ENCODE measurements at regions not wholly inside any gene's neighbourhood (a gene's known extent, or its start where the extent isn't known, plus 50 kb on each side); places are given as distances from the start of the nearest gene placed in this dataset.

DNA sequence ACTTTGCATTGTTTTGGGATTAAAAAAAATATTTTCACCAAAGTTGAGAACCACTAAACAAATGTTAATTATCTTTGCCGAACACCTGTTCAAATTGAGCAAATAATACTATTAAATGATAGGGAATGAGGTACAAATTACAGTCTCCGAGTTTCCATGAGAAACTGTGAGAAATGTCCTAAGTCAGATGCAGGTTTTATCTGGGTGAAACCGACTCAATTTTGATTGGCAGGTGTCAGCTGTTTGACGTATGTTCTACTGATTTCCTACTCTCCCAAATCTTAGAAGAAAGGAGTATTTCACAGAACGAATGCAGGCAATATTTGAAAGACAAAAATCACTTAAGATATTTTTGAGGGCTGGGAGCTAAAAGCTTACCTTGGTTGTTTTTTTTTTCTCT, 622.0 kb upstream of the GOT2 start:
- TF ChIP-seq POLR2AphosphoS5 (IDR thresholded peaks at IDR 0.05), result no peak
- no peak for TF ChIP-seq EP300 (IDR thresholded peaks at IDR 0.05; ENCODE audit: low read depth)
- no peak for TF ChIP-seq CTCF (IDR thresholded peaks at IDR 0.05)
- no peak for TF ChIP-seq POLR2A (IDR thresholded peaks at IDR 0.05)
